ENCODE measurements at regions not wholly inside any gene's neighbourhood (a gene's known extent, or its start where the extent isn't known, plus 50 kb on each side); places are given as distances from the start of the nearest gene placed in this dataset.

GRCh38 chr7:18408461-18408860 lies 87.1 kb upstream of the HDAC9 start:
- DNase-seq (ENCODE audit: low read depth, low spot score): no peak

- no peak for DNase-seq (ENCODE audit: low read depth, low spot score)
Observed at GRCh38 chr7:18408868-18409267, 86.7 kb upstream of the HDAC9 start.

GRCh38 chr7:18413447-18413846 lies 82.1 kb upstream of the HDAC9 start:
- no peak for DNase-seq (ENCODE audit: low read depth, low spot score)

- DNase-seq (ENCODE audit: low read depth, low spot score): no peak
Observed at GRCh38 chr7:18414885-18415284, 80.7 kb upstream of the HDAC9 start.

- DNase-seq (ENCODE audit: low read depth, low spot score): no peak
Observed at GRCh38 chr7:18416988-18417387, 78.6 kb upstream of the HDAC9 start.

- no peak for DNase-seq (ENCODE audit: low read depth, low spot score)
Observed at GRCh38 chr7:18419456-18419855, 76.1 kb upstream of the HDAC9 start.

- DNase-seq (ENCODE audit: low read depth, low spot score): no peak
Observed at GRCh38 chr7:18420108-18420507, 75.4 kb upstream of the HDAC9 start.

- DNase-seq (ENCODE audit: low read depth, low spot score): no peak
Observed at GRCh38 chr7:18420748-18421147, 74.8 kb upstream of the HDAC9 start.

GRCh38 chr7:18421297-18422002 lies 74.1 kb upstream of the HDAC9 start:
- DNase-seq (ENCODE audit: low read depth, low spot score): no peak

- DNase-seq (ENCODE audit: low read depth, low spot score): no peak
Observed at GRCh38 chr7:18425227-18425626, 70.3 kb upstream of the HDAC9 start.

- no peak for DNase-seq (ENCODE audit: low read depth, low spot score)
Observed at GRCh38 chr7:18425838-18426445, 69.6 kb upstream of the HDAC9 start.

- no peak for DNase-seq (ENCODE audit: low read depth, low spot score)
Observed at GRCh38 chr7:18426564-18427226, 68.9 kb upstream of the HDAC9 start.

GRCh38 chr7:18429547-18429946 lies 66.0 kb upstream of the HDAC9 start:
- no peak for DNase-seq (ENCODE audit: low read depth, low spot score)

GRCh38 chr7:18430810-18431209 lies 64.7 kb upstream of the HDAC9 start:
- DNase-seq (ENCODE audit: low read depth, low spot score): no peak

- DNase-seq (ENCODE audit: low read depth, low spot score): no peak
Observed at GRCh38 chr7:18434171-18434570, 61.4 kb upstream of the HDAC9 start.

GRCh38 chr7:18437101-18437500 lies 58.4 kb upstream of the HDAC9 start:
- no peak for DNase-seq (ENCODE audit: low read depth, low spot score)

- DNase-seq (ENCODE audit: low read depth, low spot score): no peak
Observed at GRCh38 chr7:18440934-18441333, 54.6 kb upstream of the HDAC9 start.

GRCh38 chr7:18444826-18445225 lies 50.7 kb upstream of the HDAC9 start:
- DNase-seq (ENCODE audit: low read depth, low spot score): no peak

- no peak for DNase-seq (ENCODE audit: low read depth, low spot score)
Observed at GRCh38 chr7:18445483-18445882, 50.1 kb upstream of the HDAC9 start.

Measured in brain pericyte (primary cell).